Urinary bladder (tissue), 3 donors: ENCODE measurements at regions not wholly inside any gene's neighbourhood (a gene's known extent, or its start where the extent isn't known, plus 50 kb on each side); places are given as distances from the start of the nearest gene placed in this dataset.

Experiments
- DNase-seq: peaks from one replicate; pipeline ENCODE4 v3.0.0-alpha.2; 2015; ENCODE audit errors: extremely low spot score
- H3K27ac ChIP-seq: one replicate; pipeline ENCODE4 v1.5.1; 2013; ENCODE audit warnings: low read depth, mild to moderate bottlenecking, moderate library complexity
- H3K36me3 ChIP-seq: one replicate; pipeline ENCODE4 v1.6.1; 2013; ENCODE audit warnings: mild to moderate bottlenecking, moderate library complexity; ENCODE audit not compliant: insufficient read depth
- H3K4me1 ChIP-seq: one replicate; pipeline ENCODE4 v1.6.1; 2013; ENCODE audit warnings: mild to moderate bottlenecking, moderate library complexity; ENCODE audit not compliant: insufficient read depth
- H3K4me3 ChIP-seq: one replicate; pipeline ENCODE4 v1.5.1; 2013; ENCODE audit warnings: low read depth, low read length
- WGBS: extraction: QIAGEN DNeasy Blood & Tissue Kit; methylation state at CpG from one replicate; pipeline ENCODE4 v1.1.7; 2013; 5-methylcytosine and 5-hydroxymethylcytosine counted together
- donor health status: healthy with polysubstance abuse.
- donor health status: healthy.

- H3K27ac ChIP-seq, result no peak overlapping the region
- no peaks in the 10 kb centered on the region for H3K4me1 ChIP-seq
- no peak for DNase-seq
- H3K4me3 ChIP-seq, result no peak overlapping the region
- no peaks in the 10 kb centered on the region for H3K36me3 ChIP-seq
- 93% methylated on average over 4 of the region's 4 CpGs for WGBS
These were observed 256.0 kb downstream of the LY86 start for GRCh38 chr6:6844530-6844929.

- Histone ChIP-seq H3K4me3 (no peak overlapping the region), H3K36me3 (no peaks in the 10 kb centered on the region), H3K27ac (no peak overlapping the region), H3K4me1 (no peaks in the 10 kb centered on the region)
- DNase-seq, result no peak
- WGBS, result 93% methylated on average over 3 of the region's 3 CpGs
These were observed 257.1 kb downstream of the LY86 start for GRCh38 chr6:6845603-6846002.

- Histone ChIP-seq H3K36me3 (no peaks in the 10 kb centered on the region), H3K4me3 (no peak overlapping the region), H3K27ac (no peak overlapping the region), H3K4me1 (no peaks in the 10 kb centered on the region)
- 96% methylated on average over 3 of the region's 3 CpGs for WGBS
- DNase-seq, result no peak
These were observed 259.1 kb downstream of the LY86 start for GRCh38 chr6:6847591-6847990.

GRCh38 chr6:6851059-6851948, 256.5 kb upstream of the RREB1 start:
- 52% methylated on average over 9 of the region's 9 CpGs for WGBS
- H3K4me1 ChIP-seq, result no peaks in the 10 kb centered on the region
- H3K36me3 ChIP-seq, result no peaks in the 10 kb centered on the region
- DNase-seq, result no peak
- no peak overlapping the region for H3K4me3 ChIP-seq
- no peak overlapping the region for H3K27ac ChIP-seq

- H3K4me1 ChIP-seq, result no peaks in the 10 kb centered on the region
- no peak overlapping the region for H3K4me3 ChIP-seq
- 81% methylated on average over 2 of the region's 2 CpGs for WGBS
- no peak for DNase-seq
- no peak overlapping the region for H3K27ac ChIP-seq
- H3K36me3 ChIP-seq, result no peaks in the 10 kb centered on the region
These were observed 255.9 kb upstream of the RREB1 start for GRCh38 chr6:6851949-6852261.

- Histone ChIP-seq H3K36me3 (no peaks in the 10 kb centered on the region), H3K4me3 (no peak overlapping the region), H3K4me1 (no peaks in the 10 kb centered on the region), H3K27ac (no peak overlapping the region)
- 30% methylated on average over 23 of the region's 23 CpGs for WGBS
- DNase-seq, result no peak
These were observed 250.9 kb upstream of the RREB1 start for GRCh38 chr6:6856538-6857523.

GRCh38 chr6:6857528-6857927, 250.2 kb upstream of the RREB1 start:
- DNase-seq, result no peak
- WGBS, result 76% methylated on average over 5 of the region's 5 CpGs
- H3K27ac ChIP-seq, result no peak overlapping the region
- H3K4me3 ChIP-seq, result no peak overlapping the region
- H3K36me3 ChIP-seq, result no peaks in the 10 kb centered on the region
- no peaks in the 10 kb centered on the region for H3K4me1 ChIP-seq

GRCh38 chr6:6858533-6858982, 249.2 kb upstream of the RREB1 start:
- H3K4me3 ChIP-seq, result no peak overlapping the region
- 75% methylated on average over 12 of the region's 12 CpGs for WGBS
- DNase-seq, result no peak
- H3K36me3 ChIP-seq, result no peaks in the 10 kb centered on the region
- H3K4me1 ChIP-seq, result no peaks in the 10 kb centered on the region
- H3K27ac ChIP-seq, result no peak overlapping the region

GRCh38 chr6:6859105-6859504, 248.7 kb upstream of the RREB1 start:
- WGBS, result 72% methylated on average over 5 of the region's 5 CpGs
- no peak overlapping the region for H3K27ac ChIP-seq
- no peaks in the 10 kb centered on the region for H3K4me1 ChIP-seq
- no peak overlapping the region for H3K4me3 ChIP-seq
- no peaks in the 10 kb centered on the region for H3K36me3 ChIP-seq
- DNase-seq, result no peak

- Histone ChIP-seq H3K4me1 (no peaks in the 10 kb centered on the region), H3K36me3 (no peaks in the 10 kb centered on the region), H3K4me3 (no peak overlapping the region), H3K27ac (no peak overlapping the region)
- DNase-seq, result no peak
- WGBS, result 95% methylated on average over 5 of the region's 5 CpGs
These were observed 248.0 kb upstream of the RREB1 start for GRCh38 chr6:6859722-6860121.

GRCh38 chr6:6860863-6861262, 246.9 kb upstream of the RREB1 start:
- H3K4me1 ChIP-seq, result no peaks in the 10 kb centered on the region
- no peak for DNase-seq
- 92% methylated on average over 9 of the region's 9 CpGs for WGBS
- H3K4me3 ChIP-seq, result no peak overlapping the region
- no peak overlapping the region for H3K27ac ChIP-seq
- H3K36me3 ChIP-seq, result no peaks in the 10 kb centered on the region

GRCh38 chr6:6861351-6861894, 246.3 kb upstream of the RREB1 start:
- H3K36me3 ChIP-seq, result no peaks in the 10 kb centered on the region
- H3K27ac ChIP-seq, result no peak overlapping the region
- DNase-seq, result no peak
- 85% methylated on average over 6 of the region's 6 CpGs for WGBS
- H3K4me1 ChIP-seq, result no peaks in the 10 kb centered on the region
- no peak overlapping the region for H3K4me3 ChIP-seq

GRCh38 chr6:6861995-6862394, 245.8 kb upstream of the RREB1 start:
- DNase-seq, result no peak
- WGBS, result 82% methylated on average over 4 of the region's 4 CpGs
- Histone ChIP-seq H3K4me3 (no peak overlapping the region), H3K36me3 (no peaks in the 10 kb centered on the region), H3K27ac (no peak overlapping the region), H3K4me1 (no peaks in the 10 kb centered on the region)
